ENCODE measurements at regions not wholly inside any gene's neighbourhood (a gene's known extent, or its start where the extent isn't known, plus 50 kb on each side); places are given as distances from the start of the nearest gene placed in this dataset.

- no peaks in the 10 kb centered on the region for H3K9me3 Mint-ChIP-seq (ENCODE audit: unreplicated experiment)
- H3K27ac Mint-ChIP-seq (ENCODE audit: unreplicated experiment), result no peak overlapping the region
- H3K27me3 Mint-ChIP-seq (ENCODE audit: unreplicated experiment), result no peaks in the 10 kb centered on the region
- TF ChIP-seq, protein P1, sequence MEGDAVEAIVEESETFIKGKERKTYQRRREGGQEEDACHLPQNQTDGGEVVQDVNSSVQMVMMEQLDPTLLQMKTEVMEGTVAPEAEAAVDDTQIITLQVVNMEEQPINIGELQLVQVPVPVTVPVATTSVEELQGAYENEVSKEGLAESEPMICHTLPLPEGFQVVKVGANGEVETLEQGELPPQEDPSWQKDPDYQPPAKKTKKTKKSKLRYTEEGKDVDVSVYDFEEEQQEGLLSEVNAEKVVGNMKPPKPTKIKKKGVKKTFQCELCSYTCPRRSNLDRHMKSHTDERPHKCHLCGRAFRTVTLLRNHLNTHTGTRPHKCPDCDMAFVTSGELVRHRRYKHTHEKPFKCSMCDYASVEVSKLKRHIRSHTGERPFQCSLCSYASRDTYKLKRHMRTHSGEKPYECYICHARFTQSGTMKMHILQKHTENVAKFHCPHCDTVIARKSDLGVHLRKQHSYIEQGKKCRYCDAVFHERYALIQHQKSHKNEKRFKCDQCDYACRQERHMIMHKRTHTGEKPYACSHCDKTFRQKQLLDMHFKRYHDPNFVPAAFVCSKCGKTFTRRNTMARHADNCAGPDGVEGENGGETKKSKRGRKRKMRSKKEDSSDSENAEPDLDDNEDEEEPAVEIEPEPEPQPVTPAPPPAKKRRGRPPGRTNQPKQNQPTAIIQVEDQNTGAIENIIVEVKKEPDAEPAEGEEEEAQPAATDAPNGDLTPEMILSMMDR (IDR thresholded peaks at IDR 0.05; ENCODE audit: unreplicated experiment), result no peak
- DNase-seq (ENCODE audit: low spot score), result no peak
- peaks cover 5% of the 10 kb centered on the region for H3K4me1 Mint-ChIP-seq (ENCODE audit: unreplicated experiment)
- H3K36me3 Mint-ChIP-seq (ENCODE audit: low read depth, unreplicated experiment), result no peaks in the 10 kb centered on the region
- H3K4me3 Mint-ChIP-seq (ENCODE audit: unreplicated experiment), result no peak overlapping the region
Observed at GRCh38 chrX:120750381-120750780, 120.5 kb upstream of the C1GALT1C1 start.

DNA sequence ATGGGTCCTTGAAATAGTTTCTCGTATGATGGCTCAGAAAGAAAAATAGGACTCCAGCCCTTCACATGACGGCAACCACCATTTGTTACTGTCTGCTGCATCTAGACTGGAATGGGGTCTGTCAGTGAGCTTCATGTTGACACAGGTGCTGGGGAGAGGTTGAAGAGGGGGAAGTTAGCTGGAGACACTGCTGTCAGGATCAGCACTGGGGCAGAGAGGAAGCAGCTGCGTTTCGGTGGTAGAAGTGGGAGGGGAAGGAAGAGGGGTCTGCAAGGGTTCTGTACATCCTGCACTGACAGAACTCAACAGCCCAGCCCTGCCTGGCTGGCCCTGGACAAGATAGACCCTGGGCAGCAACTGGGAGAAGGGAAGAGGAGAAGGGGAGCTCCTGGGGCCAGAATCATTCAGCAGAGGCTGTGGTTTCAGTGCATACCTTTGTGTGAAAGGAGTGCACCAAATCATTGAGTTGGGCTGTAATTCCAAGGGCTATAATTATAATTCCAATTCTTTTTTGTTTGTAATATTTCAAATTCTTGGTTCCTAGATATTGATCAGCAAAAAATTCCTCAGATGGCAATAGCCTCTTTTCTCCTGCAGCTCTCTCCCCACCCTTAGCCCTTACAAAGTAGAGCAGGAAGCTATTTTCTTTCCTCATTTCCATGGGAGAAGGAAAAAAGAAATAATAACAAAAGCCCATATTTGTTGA is 119.4 kb upstream of the C1GALT1C1 start:
- Mint-ChIP-seq H3K27me3 (ENCODE audit: unreplicated experiment) (no peaks in the 10 kb centered on the region), H3K9me3 (ENCODE audit: unreplicated experiment) (no peaks in the 10 kb centered on the region), H3K4me3 (ENCODE audit: unreplicated experiment) (no peak overlapping the region), H3K36me3 (ENCODE audit: low read depth, unreplicated experiment) (no peaks in the 10 kb centered on the region), H3K27ac (ENCODE audit: unreplicated experiment) (no peak overlapping the region), H3K4me1 (ENCODE audit: unreplicated experiment) (peaks cover 5% of the 10 kb centered on the region)
- peak; percentile 3 for DNase-seq (ENCODE audit: low spot score)
- TF ChIP-seq, protein P1 (IDR thresholded peaks at IDR 0.05; ENCODE audit: unreplicated experiment), result no peak

- H3K36me3 Mint-ChIP-seq (ENCODE audit: low read depth, unreplicated experiment), result no peaks in the 10 kb centered on the region
- H3K27me3 Mint-ChIP-seq (ENCODE audit: unreplicated experiment), result no peaks in the 10 kb centered on the region
- peaks cover 5% of the 10 kb centered on the region for H3K4me1 Mint-ChIP-seq (ENCODE audit: unreplicated experiment)
- TF ChIP-seq, protein P1 (IDR thresholded peaks at IDR 0.05; ENCODE audit: unreplicated experiment), result no peak
- no peaks in the 10 kb centered on the region for H3K9me3 Mint-ChIP-seq (ENCODE audit: unreplicated experiment)
- no peak overlapping the region for H3K4me3 Mint-ChIP-seq (ENCODE audit: unreplicated experiment)
- no peak overlapping the region for H3K27ac Mint-ChIP-seq (ENCODE audit: unreplicated experiment)
- DNase-seq (ENCODE audit: low spot score), result no peak
Observed at GRCh38 chrX:120746153-120746552, 116.3 kb upstream of the C1GALT1C1 start.

DNA sequence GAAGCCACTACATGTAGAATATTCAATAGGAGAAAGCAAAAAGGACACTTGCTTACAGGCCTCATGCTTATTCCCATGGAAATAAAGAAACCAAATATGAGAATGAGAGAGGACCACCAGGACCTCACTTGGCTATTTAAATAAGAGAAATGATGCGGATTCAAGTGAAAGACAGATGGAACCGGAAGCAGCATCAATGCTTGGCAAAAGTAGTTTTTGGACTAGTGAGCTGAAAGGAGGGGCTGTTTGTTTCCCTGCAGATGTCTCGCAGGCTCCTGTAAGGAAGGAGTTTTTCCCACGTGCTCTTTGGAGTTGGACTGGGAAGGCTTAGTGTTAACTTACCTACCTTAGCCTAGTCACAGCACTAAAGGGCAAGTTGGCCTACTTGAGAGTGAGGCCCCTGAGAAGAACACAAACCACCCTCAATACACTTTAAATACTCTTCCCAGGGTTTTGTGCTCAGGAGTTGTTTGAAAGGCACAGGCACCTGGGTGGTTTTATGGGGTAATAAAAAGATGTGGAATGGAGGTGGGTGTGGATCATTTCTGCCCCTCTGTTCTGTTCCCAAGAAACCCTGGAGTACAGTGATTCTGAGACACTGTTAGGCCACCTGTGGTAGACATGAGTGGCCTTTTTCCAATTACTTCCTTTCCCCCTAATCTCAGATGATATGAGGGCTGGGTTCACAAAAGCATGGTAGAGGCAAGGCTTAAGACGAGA is 113.3 kb upstream of the C1GALT1C1 start:
- Mint-ChIP-seq H3K27me3 (ENCODE audit: unreplicated experiment) (no peaks in the 10 kb centered on the region), H3K27ac (ENCODE audit: unreplicated experiment) (no peak overlapping the region), H3K9me3 (ENCODE audit: unreplicated experiment) (no peaks in the 10 kb centered on the region), H3K36me3 (ENCODE audit: low read depth, unreplicated experiment) (no peaks in the 10 kb centered on the region), H3K4me3 (ENCODE audit: unreplicated experiment) (no peak overlapping the region), H3K4me1 (ENCODE audit: unreplicated experiment) (no peaks in the 10 kb centered on the region)
- TF ChIP-seq, protein P1 (IDR thresholded peaks at IDR 0.05; ENCODE audit: unreplicated experiment), result no peak
- no peak for DNase-seq (ENCODE audit: low spot score)

GRCh38 chrX:120741452-120741851 is 111.6 kb upstream of the C1GALT1C1 start:
- H3K36me3 Mint-ChIP-seq (ENCODE audit: low read depth, unreplicated experiment), result no peaks in the 10 kb centered on the region
- no peaks in the 10 kb centered on the region for H3K27me3 Mint-ChIP-seq (ENCODE audit: unreplicated experiment)
- H3K9me3 Mint-ChIP-seq (ENCODE audit: unreplicated experiment), result no peaks in the 10 kb centered on the region
- TF ChIP-seq, protein P1 (IDR thresholded peaks at IDR 0.05; ENCODE audit: unreplicated experiment), result no peak
- no peaks in the 10 kb centered on the region for H3K4me1 Mint-ChIP-seq (ENCODE audit: unreplicated experiment)
- no peak overlapping the region for H3K27ac Mint-ChIP-seq (ENCODE audit: unreplicated experiment)
- no peak overlapping the region for H3K4me3 Mint-ChIP-seq (ENCODE audit: unreplicated experiment)
- no peak for DNase-seq (ENCODE audit: low spot score)
